Memory B cell (primary cell): ENCODE measurements at regions not wholly inside any gene's neighbourhood (a gene's known extent, or its start where the extent isn't known, plus 50 kb on each side); places are given as distances from the start of the nearest gene placed in this dataset.
"Not testable (repeated sequence)": the region's sequence is repeated elsewhere in the genome, so short reads cannot be mapped to it uniquely, and the experiment has no call there.

ENCODE experiments used
- ATAC-seq: fragments of 150-1000 bp; cut with Tn5 transposase; 2 replicates; pipeline ENCODE4 v1.10.0; 2021; ENCODE audit warnings: low read depth, mild to moderate bottlenecking, moderate library complexity
- DNase-seq, 2 donors: peaks; one replicate each; pipeline ENCODE4 v3.0.0; 2022; ENCODE audit warnings: low spot score in 2 of 2
- H3K27ac Mint-ChIP-seq: one replicate; pipeline ENCODE4 v1.8.0; 2022; ENCODE audit warnings: mild to moderate bottlenecking, moderate library complexity, mixed read lengths
- H3K27me3 Mint-ChIP-seq: one replicate; pipeline ENCODE4 v1.8.0; 2022; ENCODE audit warnings: mixed read lengths
- H3K36me3 Mint-ChIP-seq: one replicate; pipeline ENCODE4 v1.8.0; 2022; ENCODE audit warnings: mild to moderate bottlenecking, mixed read lengths
- H3K4me1 Mint-ChIP-seq: one replicate; pipeline ENCODE4 v1.8.0; 2022; ENCODE audit warnings: mixed read lengths
- H3K4me3 Mint-ChIP-seq: one replicate; pipeline ENCODE4 v1.8.0; 2022; ENCODE audit warnings: mild to moderate bottlenecking, moderate library complexity, mixed read lengths
- H3K9me3 Mint-ChIP-seq: one replicate; pipeline ENCODE4 v1.8.0; 2022; ENCODE audit warnings: mixed read lengths

- H3K9me3 Mint-ChIP-seq, H3K36me3 Mint-ChIP-seq, ATAC-seq, H3K27me3 Mint-ChIP-seq, H3K4me3 Mint-ChIP-seq, H3K4me1 Mint-ChIP-seq, DNase-seq: not testable (repeated sequence)
- H3K27ac Mint-ChIP-seq = peak overlapping the region; percentile 75
Measured at GRCh38 chr1:120941066-120941465, 51.5 kb downstream of the PPIAL4A start.

- peak; percentile 0 for ATAC-seq
- Mint-ChIP-seq H3K27ac (peak overlapping the region; percentile 100), H3K4me3 (peak overlapping the region; percentile 93)
- H3K36me3 Mint-ChIP-seq, DNase-seq, H3K4me1 Mint-ChIP-seq, H3K27me3 Mint-ChIP-seq, H3K9me3 Mint-ChIP-seq: not testable (repeated sequence)
Measured at GRCh38 chr1:120941836-120942217, 52.3 kb downstream of the PPIAL4A start.

GRCh38 chr1:120942218-120942944 is 52.8 kb downstream of the PPIAL4A start:
- not testable (repeated sequence) for H3K36me3 Mint-ChIP-seq, H3K4me1 Mint-ChIP-seq, H3K9me3 Mint-ChIP-seq, H3K27me3 Mint-ChIP-seq
- Mint-ChIP-seq H3K4me3 (peak overlapping the region; percentile 93), H3K27ac (peak overlapping the region; percentile 100)
- peak; percentile 81 to 86 for DNase-seq
- ATAC-seq = peak; percentile 77

- not testable (repeated sequence) for H3K9me3 Mint-ChIP-seq, DNase-seq, ATAC-seq, H3K27me3 Mint-ChIP-seq, H3K4me1 Mint-ChIP-seq, H3K36me3 Mint-ChIP-seq, H3K4me3 Mint-ChIP-seq
- H3K27ac Mint-ChIP-seq = peak overlapping the region; percentile 100
Measured at GRCh38 chr1:120942945-120943319, 53.4 kb downstream of the PPIAL4A start.

GRCh38 chr1:120944691-120945090 is 55.1 kb downstream of the PPIAL4A start:
- not testable (repeated sequence) for ATAC-seq, H3K4me3 Mint-ChIP-seq, DNase-seq, H3K9me3 Mint-ChIP-seq, H3K27me3 Mint-ChIP-seq, H3K27ac Mint-ChIP-seq, H3K36me3 Mint-ChIP-seq, H3K4me1 Mint-ChIP-seq

GRCh38 chr1:120945122-120945521 is 55.6 kb downstream of the PPIAL4A start:
- not testable (repeated sequence) for H3K9me3 Mint-ChIP-seq, H3K27ac Mint-ChIP-seq, H3K4me1 Mint-ChIP-seq, ATAC-seq, H3K27me3 Mint-ChIP-seq, DNase-seq, H3K36me3 Mint-ChIP-seq, H3K4me3 Mint-ChIP-seq

- ATAC-seq, H3K27me3 Mint-ChIP-seq, H3K27ac Mint-ChIP-seq, DNase-seq, H3K36me3 Mint-ChIP-seq, H3K9me3 Mint-ChIP-seq, H3K4me3 Mint-ChIP-seq, H3K4me1 Mint-ChIP-seq: not testable (repeated sequence)
Measured at GRCh38 chr1:120947114-120947513, 57.5 kb downstream of the PPIAL4A start.

- not testable (repeated sequence) for H3K9me3 Mint-ChIP-seq, ATAC-seq, H3K27me3 Mint-ChIP-seq, H3K4me1 Mint-ChIP-seq, H3K36me3 Mint-ChIP-seq, H3K27ac Mint-ChIP-seq, H3K4me3 Mint-ChIP-seq, DNase-seq
Measured at GRCh38 chr1:120949724-120950123, 60.2 kb downstream of the PPIAL4A start.

- H3K36me3 Mint-ChIP-seq, ATAC-seq, H3K4me3 Mint-ChIP-seq, H3K27ac Mint-ChIP-seq, H3K4me1 Mint-ChIP-seq, H3K9me3 Mint-ChIP-seq, DNase-seq, H3K27me3 Mint-ChIP-seq: not testable (repeated sequence)
Measured at GRCh38 chr1:120950633-120951032, 61.1 kb downstream of the PPIAL4A start.

GRCh38 chr1:120951100-120951499 is 61.5 kb downstream of the PPIAL4A start:
- H3K9me3 Mint-ChIP-seq, H3K27me3 Mint-ChIP-seq, H3K4me3 Mint-ChIP-seq, H3K4me1 Mint-ChIP-seq, H3K36me3 Mint-ChIP-seq, DNase-seq, H3K27ac Mint-ChIP-seq, ATAC-seq: not testable (repeated sequence)

- H3K36me3 Mint-ChIP-seq = not testable (repeated sequence)
Measured at GRCh38 chr1:120952207-120952870, 62.8 kb downstream of the PPIAL4A start.

GRCh38 chr1:120952871-120953265 is 63.3 kb downstream of the PPIAL4A start:
- H3K9me3 Mint-ChIP-seq = not testable (repeated sequence)

More at GRCh38 chr1:120952207-120952870, 62.8 kb downstream of the PPIAL4A start:
- H3K9me3 Mint-ChIP-seq, H3K27ac Mint-ChIP-seq, H3K4me3 Mint-ChIP-seq, H3K27me3 Mint-ChIP-seq, ATAC-seq, DNase-seq, H3K4me1 Mint-ChIP-seq: not testable (repeated sequence)

GRCh38 chr1:120954736-120955135 is 65.2 kb downstream of the PPIAL4A start:
- ATAC-seq = no peak
- Mint-ChIP-seq H3K36me3 (peaks cover 9% of the 10 kb centered on the region), H3K4me3 (no peak overlapping the region), H3K27me3 (no peaks in the 10 kb centered on the region), H3K9me3 (peaks cover 6% of the 10 kb centered on the region), H3K27ac (no peak overlapping the region), H3K4me1 (no peaks in the 10 kb centered on the region)
- no peak for DNase-seq

More at GRCh38 chr1:120952871-120953265, 63.3 kb downstream of the PPIAL4A start:
- H3K4me3 Mint-ChIP-seq, H3K27me3 Mint-ChIP-seq, ATAC-seq, DNase-seq, H3K4me1 Mint-ChIP-seq, H3K27ac Mint-ChIP-seq, H3K36me3 Mint-ChIP-seq: not testable (repeated sequence)

GRCh38 chr1:120955961-120956360 is 66.4 kb downstream of the PPIAL4A start:
- not testable (repeated sequence) for H3K9me3 Mint-ChIP-seq, H3K4me3 Mint-ChIP-seq

GRCh38 chr1:120966018-120966417 is 76.4 kb downstream of the PPIAL4A start:
- H3K4me3 Mint-ChIP-seq, H3K27me3 Mint-ChIP-seq, H3K4me1 Mint-ChIP-seq, ATAC-seq, DNase-seq, H3K27ac Mint-ChIP-seq, H3K9me3 Mint-ChIP-seq, H3K36me3 Mint-ChIP-seq: not testable (repeated sequence)

More at GRCh38 chr1:120955961-120956360, 66.4 kb downstream of the PPIAL4A start:
- not testable (repeated sequence) for DNase-seq, H3K4me1 Mint-ChIP-seq, H3K27ac Mint-ChIP-seq, H3K36me3 Mint-ChIP-seq, ATAC-seq, H3K27me3 Mint-ChIP-seq
